Upper lobe of left lung (tissue), 4 donors: ENCODE measurements at regions not wholly inside any gene's neighbourhood (a gene's known extent, or its start where the extent isn't known, plus 50 kb on each side); places are given as distances from the start of the nearest gene placed in this dataset.

ENCODE experiments used
- CTCF ChIP-seq, 6 experiments: fragments of 450-650 bp in 4 of 6; fragments of 200-600 bp in 2 of 6; sonication (generic) in 2 of 6; IDR thresholded peaks; one replicate each; pipeline ENCODE4 v1.5.1; 2016 to 2019; ENCODE audit warnings: antibody characterized with exemption in 6 of 6
- EP300 ChIP-seq, 4 donors: sonication (generic); formaldehyde crosslinking; IDR thresholded peaks; one replicate each; pipeline ENCODE4 v1.5.1; 2017; ENCODE audit warnings: antibody characterized with exemption in 4 of 4, control low read depth in 2 of 4
- POLR2A ChIP-seq, 4 donors: fragments of 450-650 bp; IDR thresholded peaks; one replicate each; pipeline ENCODE4 v1.5.1; 2016 to 2017; ENCODE audit warnings: antibody characterized with exemption in 4 of 4, mild to moderate bottlenecking in 2 of 4
- POLR2AphosphoS5 ChIP-seq, 2 donors: sonication (generic); formaldehyde crosslinking; IDR thresholded peaks; one replicate each; pipeline ENCODE4 v1.5.1; 2017; ENCODE audit warnings: antibody characterized with exemption in 2 of 2

DNA sequence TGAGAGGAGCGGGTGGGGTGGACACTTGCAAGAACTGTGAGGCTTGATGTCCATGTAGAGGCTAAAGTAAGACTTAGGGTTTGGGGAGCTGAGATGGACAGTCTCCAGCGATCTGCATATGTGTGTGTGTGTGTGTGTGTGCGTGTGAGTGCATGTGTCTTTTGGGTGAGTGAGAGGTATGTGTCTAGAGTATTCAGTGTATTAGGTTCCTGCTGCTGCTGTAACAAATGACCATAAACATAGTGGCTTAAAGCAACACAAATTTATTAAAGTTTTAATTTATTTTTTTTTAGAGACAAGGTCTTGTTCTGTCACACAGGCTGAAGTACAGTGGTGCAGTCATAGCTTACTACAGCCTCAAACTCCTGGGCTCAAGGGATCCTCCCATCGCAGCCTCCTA is 155.4 kb upstream of the SPRED2 start:
- TF ChIP-seq CTCF (IDR thresholded peaks at IDR 0.05) = no peak
- TF ChIP-seq POLR2A (IDR thresholded peaks at IDR 0.05) = no peak
- no peak for TF ChIP-seq EP300 (IDR thresholded peaks at IDR 0.05)
- TF ChIP-seq POLR2AphosphoS5 (IDR thresholded peaks at IDR 0.05) = no peak
